Naive thymus-derived CD4-positive, alpha-beta T cell (primary cell): ENCODE measurements at regions not wholly inside any gene's neighbourhood (a gene's known extent, or its start where the extent isn't known, plus 50 kb on each side); places are given as distances from the start of the nearest gene placed in this dataset.
"Not testable (repeated sequence)": the region's sequence is repeated elsewhere in the genome, so short reads cannot be mapped to it uniquely, and the experiment has no call there.

Source experiments
- ATAC-seq: fragments of 150-1000 bp; cut with Tn5 transposase; 2 replicates; pipeline ENCODE4 v1.10.0; 2021; ENCODE audit warnings: mild to moderate bottlenecking, moderate library complexity
- CTCF ChIA-PET: fragments of 350-600 bp; sonication (Branson Sonifier 250); formaldehyde crosslinking; loops from one replicate; lab custom pipeline; 2021; ENCODE audit warnings: antibody characterized with exemption; lab: Charles Lee
- POLR2A ChIA-PET: fragments of 350-600 bp; sonication (Branson Sonifier 250); formaldehyde crosslinking; loops from one replicate; lab custom pipeline; 2021; ENCODE audit warnings: antibody characterized with exemption, inconsistent platforms; lab: Charles Lee
- DNase-seq, 9 donors: peaks; one replicate each; pipeline versions ENCODE4 v3.0.0 to v3.0.0-alpha.2; 2020 to 2022; ENCODE audit warnings: mixed read lengths in 1 of 9
- H3K27ac ChIP-seq: one replicate; pipeline ENCODE4 v1.7.0; 2013; ENCODE audit warnings: mild to moderate bottlenecking, low read depth, low read length, moderate library complexity
- H3K27me3 ChIP-seq, 2 donors: one replicate each; pipeline ENCODE4 v1.7.0; 2013; ENCODE audit warnings: low read length in 2 of 2, mild to moderate bottlenecking in 2 of 2, moderate library complexity in 2 of 2; ENCODE audit not compliant: control insufficient read depth in 2 of 2, insufficient read depth in 2 of 2
- H3K36me3 ChIP-seq, 3 experiments: 1 replicate in 2 of 3; 2 replicates in 1 of 3; pipeline ENCODE4 v1.7.0; 2013; ENCODE audit warnings: low read length in 3 of 3, mild to moderate bottlenecking in 3 of 3, moderate library complexity in 1 of 3; ENCODE audit not compliant: insufficient read depth in 3 of 3, control insufficient read depth in 2 of 3
- H3K4me1 ChIP-seq, 2 donors: one replicate each; pipeline ENCODE4 v1.7.0; 2013; ENCODE audit warnings: low read length in 2 of 2, mild to moderate bottlenecking in 2 of 2, moderate library complexity in 1 of 2; ENCODE audit not compliant: control insufficient read depth in 2 of 2, insufficient read depth in 2 of 2
- H3K4me3 ChIP-seq: 2 replicates; pipeline ENCODE4 v1.7.0; 2013; ENCODE audit warnings: mild to moderate bottlenecking, low read length
- H3K9me3 ChIP-seq, 3 experiments: 1 replicate in 2 of 3; 2 replicates in 1 of 3; pipeline ENCODE4 v1.7.0; 2013; ENCODE audit warnings: low read length in 3 of 3; ENCODE audit not compliant: control insufficient read depth in 2 of 3
- H3K27ac Mint-ChIP-seq, 9 donors: one replicate each; pipeline ENCODE4 v1.8.0; 2020 to 2022; ENCODE audit warnings: mixed read lengths in 9 of 9, mild to moderate bottlenecking in 8 of 9, moderate library complexity in 5 of 9, inconsistent platforms in 2 of 9
- H3K27me3 Mint-ChIP-seq, 5 donors: one replicate each; pipeline ENCODE4 v1.8.0; 2021 to 2022; ENCODE audit warnings: mixed read lengths in 5 of 5, mild to moderate bottlenecking in 1 of 5
- H3K36me3 Mint-ChIP-seq, 5 donors: one replicate each; pipeline ENCODE4 v1.8.0; 2020 to 2022; ENCODE audit warnings: mixed read lengths in 5 of 5, mild to moderate bottlenecking in 3 of 5, inconsistent platforms in 1 of 5
- H3K4me1 Mint-ChIP-seq, 7 donors: one replicate each; pipeline ENCODE4 v1.8.0; 2020 to 2022; ENCODE audit warnings: mixed read lengths in 7 of 7, mild to moderate bottlenecking in 3 of 7, inconsistent platforms in 1 of 7
- H3K4me3 Mint-ChIP-seq, 10 donors: one replicate each; pipeline ENCODE4 v1.8.0; 2020 to 2022; ENCODE audit warnings: mild to moderate bottlenecking in 10 of 10, mixed read lengths in 10 of 10, moderate library complexity in 6 of 10, inconsistent platforms in 2 of 10
- H3K9me3 Mint-ChIP-seq, 11 donors: one replicate each; pipeline ENCODE4 v1.8.0; 2020 to 2022; ENCODE audit warnings: mixed read lengths in 11 of 11, mild to moderate bottlenecking in 4 of 11, inconsistent platforms in 1 of 11, moderate library complexity in 1 of 11
- intact Hi-C, 2 donors: fragments of 100-400 bp; cut with micrococcal nuclease; formaldehyde crosslinking; loops; one replicate each; pipeline ENCODE4 v1.15.1; 2023

- H3K36me3 ChIP-seq: no peaks in the 10 kb centered on the region
- ChIA-PET POLR2A (no interaction called here), CTCF (interaction anchor here (0.6 kb wide), 1 partner anchor 1172 kb away, joined by 3 read pairs; no protein-coding TSS in a partner anchor)
- no peak for ATAC-seq
- no peaks in the 10 kb centered on the region for H3K4me1 ChIP-seq
- no peak overlapping the region for H3K4me3 Mint-ChIP-seq
- H3K27me3 Mint-ChIP-seq: peaks cover 0 to 4% (median 0%) of the 10 kb centered on the region in 5 donors
- no peak for DNase-seq
- intact Hi-C loops: no loop called here
- H3K27ac ChIP-seq: no peak overlapping the region
- H3K27ac Mint-ChIP-seq: no peak overlapping the region
- H3K4me3 ChIP-seq: no peak overlapping the region
- H3K27me3 ChIP-seq: no peaks in the 10 kb centered on the region
- H3K9me3 Mint-ChIP-seq: peaks cover 0 to 14% (median 5%) of the 10 kb centered on the region in 11 donors
- H3K9me3 ChIP-seq: no peaks in the 10 kb centered on the region
- H3K4me1 Mint-ChIP-seq: no peaks in the 10 kb centered on the region
- no peaks in the 10 kb centered on the region for H3K36me3 Mint-ChIP-seq
Measured at GRCh38 chr5:174644436-174644835, 79.9 kb upstream of the MSX2 start.

GRCh38 chr5:174644923-174645322, 79.5 kb upstream of the MSX2 start:
- Histone ChIP-seq H3K4me3 (no peak overlapping the region), H3K4me1 (no peaks in the 10 kb centered on the region), H3K9me3 (no peaks in the 10 kb centered on the region), H3K27ac (no peak overlapping the region), H3K36me3 (no peaks in the 10 kb centered on the region), H3K27me3 (no peaks in the 10 kb centered on the region)
- ChIA-PET CTCF (interaction anchor here (0.6 kb wide), 1 partner anchor 1173 kb away, joined by 3 read pairs; no protein-coding TSS in a partner anchor), POLR2A (no interaction called here)
- intact Hi-C loops: no loop called here
- H3K27ac Mint-ChIP-seq: no peak overlapping the region
- no peak for DNase-seq
- no peaks in the 10 kb centered on the region for H3K36me3 Mint-ChIP-seq
- H3K4me3 Mint-ChIP-seq: no peak overlapping the region
- peaks cover 0 to 14% (median 5%) of the 10 kb centered on the region in 11 donors for H3K9me3 Mint-ChIP-seq
- H3K4me1 Mint-ChIP-seq: no peaks in the 10 kb centered on the region
- H3K27me3 Mint-ChIP-seq: peaks cover 0 to 4% (median 0%) of the 10 kb centered on the region in 5 donors
- ATAC-seq: no peak

- H3K9me3 ChIP-seq: no peaks in the 10 kb centered on the region
- DNase-seq: no peak
- no peaks in the 10 kb centered on the region for H3K36me3 ChIP-seq
- Mint-ChIP-seq H3K27ac (no peak overlapping the region), H3K27me3 (peaks cover 0 to 4% (median 0%) of the 10 kb centered on the region in 5 donors), H3K4me1 (no peaks in the 10 kb centered on the region), H3K36me3 (no peaks in the 10 kb centered on the region), H3K4me3 (no peak overlapping the region), H3K9me3 (peaks cover 0 to 14% (median 5%) of the 10 kb centered on the region in 11 donors)
- no peak for ATAC-seq
- no peaks in the 10 kb centered on the region for H3K27me3 ChIP-seq
- H3K4me3 ChIP-seq: no peak overlapping the region
- intact Hi-C loops: no loop called here
- H3K27ac ChIP-seq: no peak overlapping the region
- POLR2A ChIA-PET: no interaction called here
- CTCF ChIA-PET: no interaction called here
- H3K4me1 ChIP-seq: no peaks in the 10 kb centered on the region
Measured at GRCh38 chr5:174645677-174646076, 78.7 kb upstream of the MSX2 start.

- H3K4me1 ChIP-seq, H3K4me3 Mint-ChIP-seq, ATAC-seq, H3K27ac Mint-ChIP-seq, H3K9me3 ChIP-seq, H3K36me3 ChIP-seq, H3K4me1 Mint-ChIP-seq, H3K27ac ChIP-seq, POLR2A ChIA-PET, H3K27me3 ChIP-seq, CTCF ChIA-PET, H3K36me3 Mint-ChIP-seq, DNase-seq, H3K4me3 ChIP-seq, intact Hi-C loops: not testable (repeated sequence)
- peaks cover 0 to 14% (median 6%) of the 10 kb centered on the region in 5 donors for H3K27me3 Mint-ChIP-seq
- peaks cover 0 to 18% (median 5%) of the 10 kb centered on the region in 11 donors for H3K9me3 Mint-ChIP-seq
Measured at GRCh38 chr5:174648618-174649017, 75.8 kb upstream of the MSX2 start.

- Histone ChIP-seq H3K4me3 (no peak overlapping the region), H3K9me3 (no peaks in the 10 kb centered on the region), H3K27me3 (no peaks in the 10 kb centered on the region), H3K36me3 (no peaks in the 10 kb centered on the region), H3K27ac (no peak overlapping the region), H3K4me1 (no peaks in the 10 kb centered on the region)
- ATAC-seq (no peak), DNase-seq (no peak)
- H3K4me3 Mint-ChIP-seq: no peak overlapping the region
- intact Hi-C loops: no loop called here
- POLR2A ChIA-PET: no interaction called here
- CTCF ChIA-PET: no interaction called here
- peaks cover 0 to 2% (median 0%) of the 10 kb centered on the region in 7 donors for H3K4me1 Mint-ChIP-seq
- H3K36me3 Mint-ChIP-seq: no peaks in the 10 kb centered on the region
- peaks cover 0 to 18% (median 5%) of the 10 kb centered on the region in 11 donors for H3K9me3 Mint-ChIP-seq
- no peak overlapping the region for H3K27ac Mint-ChIP-seq
- peaks cover 0 to 14% (median 6%) of the 10 kb centered on the region in 5 donors for H3K27me3 Mint-ChIP-seq
Measured at GRCh38 chr5:174649391-174649790, 75.0 kb upstream of the MSX2 start.

- intact Hi-C loops: no loop called here
- Histone ChIP-seq H3K4me3 (no peak overlapping the region), H3K27me3 (no peaks in the 10 kb centered on the region), H3K27ac (no peak overlapping the region), H3K4me1 (no peaks in the 10 kb centered on the region), H3K36me3 (no peaks in the 10 kb centered on the region), H3K9me3 (no peaks in the 10 kb centered on the region)
- Mint-ChIP-seq H3K9me3 (peaks cover 0 to 4% (median 0%) of the 10 kb centered on the region in 11 donors), H3K27me3 (peaks cover 0 to 14% (median 9%) of the 10 kb centered on the region in 5 donors), H3K4me1 (peaks cover 0 to 2% (median 0%) of the 10 kb centered on the region in 7 donors), H3K36me3 (no peaks in the 10 kb centered on the region), H3K4me3 (no peak overlapping the region), H3K27ac (no peak overlapping the region)
- CTCF ChIA-PET: no interaction called here
- ATAC-seq: no peak
- POLR2A ChIA-PET: no interaction called here
- DNase-seq: no peak
Measured at GRCh38 chr5:174654442-174654841, 69.9 kb upstream of the MSX2 start.

- peaks cover 0 to 4% (median 0%) of the 10 kb centered on the region in 11 donors for H3K9me3 Mint-ChIP-seq
- ChIA-PET POLR2A (no interaction called here), CTCF (no interaction called here)
- peaks cover 0 to 2% (median 0%) of the 10 kb centered on the region in 7 donors for H3K4me1 Mint-ChIP-seq
- H3K4me1 ChIP-seq: no peaks in the 10 kb centered on the region
- no peak overlapping the region for H3K27ac ChIP-seq
- no peaks in the 10 kb centered on the region for H3K36me3 Mint-ChIP-seq
- H3K27me3 ChIP-seq: no peaks in the 10 kb centered on the region
- DNase-seq (no peak), ATAC-seq (no peak)
- no peaks in the 10 kb centered on the region for H3K36me3 ChIP-seq
- H3K4me3 Mint-ChIP-seq: no peak overlapping the region
- no peaks in the 10 kb centered on the region for H3K9me3 ChIP-seq
- no peak overlapping the region for H3K27ac Mint-ChIP-seq
- H3K4me3 ChIP-seq: no peak overlapping the region
- H3K27me3 Mint-ChIP-seq: peaks cover 0 to 14% (median 9%) of the 10 kb centered on the region in 5 donors
- intact Hi-C loops: no loop called here
Measured at GRCh38 chr5:174655351-174655750, 69.0 kb upstream of the MSX2 start.
